Transverse colon (tissue), 4 donors: ENCODE measurements at regions not wholly inside any gene's neighbourhood (a gene's known extent, or its start where the extent isn't known, plus 50 kb on each side); places are given as distances from the start of the nearest gene placed in this dataset.

Experiments used
- CTCF ChIP-seq, 5 experiments: fragments of 200-600 bp in 3 of 5; fragments of 450-650 bp in 2 of 5; sonication (generic) in 3 of 5; IDR thresholded peaks; 1 replicate in 2 of 5; 2 replicates in 3 of 5; pipeline ENCODE4 v1.5.1; 2016 to 2017; ENCODE audit warnings: antibody characterized with exemption in 5 of 5, inconsistent platforms in 3 of 5, mild to moderate bottlenecking in 2 of 5, moderate library complexity in 1 of 5
- POLR2A ChIP-seq: fragments of 450-650 bp; IDR thresholded peaks from one replicate; pipeline ENCODE4 v1.6.1; 2016; ENCODE audit warnings: antibody characterized with exemption, mild to moderate bottlenecking, moderate library complexity
- POLR2AphosphoS5 ChIP-seq, 3 donors: sonication (generic); formaldehyde crosslinking; IDR thresholded peaks; one replicate each; pipeline ENCODE4 v1.6.1; 2016; ENCODE audit warnings: antibody characterized with exemption in 3 of 3

DNA sequence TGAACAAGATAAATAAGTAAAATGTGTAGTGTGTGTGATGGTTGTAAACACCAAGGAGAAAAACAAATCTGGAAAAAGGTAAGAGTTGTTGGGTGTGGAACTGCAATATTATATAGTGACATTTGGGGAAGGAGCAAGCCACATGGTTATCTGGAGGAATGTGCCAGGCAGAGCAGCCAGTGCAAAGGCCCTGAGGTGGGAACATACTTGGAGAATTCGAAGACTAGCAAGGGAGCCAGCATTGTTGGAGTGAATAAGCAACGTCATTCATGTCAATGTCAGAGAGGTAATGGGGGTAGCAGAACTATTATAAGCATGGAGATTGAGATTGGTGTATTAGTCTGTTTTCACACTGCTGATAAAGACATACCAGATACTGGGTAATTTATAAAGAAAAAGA, 241.5 kb upstream of the LHX5 start:
- TF ChIP-seq POLR2A (no peak), POLR2AphosphoS5 (IDR thresholded peaks at IDR 0.05) (no peak), CTCF (IDR thresholded peaks at IDR 0.05) (no peak)
